Ovary (tissue), 3 donors: ENCODE measurements at regions not wholly inside any gene's neighbourhood (a gene's known extent, or its start where the extent isn't known, plus 50 kb on each side); places are given as distances from the start of the nearest gene placed in this dataset.

Experiments
- CTCF ChIP-seq, 3 donors: fragments of 450-650 bp in 2 of 3; fragments of 200-600 bp in 1 of 3; IDR thresholded peaks; one replicate each; pipeline versions ENCODE4 v1.5.1 to v1.8.0; 2016 to 2022; ENCODE audit warnings: antibody characterized with exemption in 3 of 3, mild to moderate bottlenecking in 1 of 3
- POLR2A ChIP-seq: fragments of 450-650 bp; IDR thresholded peaks from one replicate; pipeline ENCODE4 v1.6.1; 2017; ENCODE audit warnings: antibody characterized with exemption, mild to moderate bottlenecking, moderate library complexity
- donor health status: DM: no; HTN: no; CAD: no.

GRCh38 chrX:68931345-68931744 lies 102.5 kb downstream of the EFNB1 start:
- TF ChIP-seq CTCF (IDR thresholded peaks at IDR 0.05) (no peak), POLR2A (no peak)
